Ishikawa (cell line): ENCODE measurements at regions not wholly inside any gene's neighbourhood (a gene's known extent, or its start where the extent isn't known, plus 50 kb on each side); places are given as distances from the start of the nearest gene placed in this dataset.

Source experiments
- CEBPB ChIP-seq: IDR thresholded peaks from 2 replicates; pipeline ENCODE4 v1.6.1; 2012
- CREB1 ChIP-seq: IDR thresholded peaks from 2 replicates; pipeline ENCODE4 v1.6.1; 2012; ENCODE audit warnings: low read depth
- EGR1 ChIP-seq: IDR thresholded peaks from 2 replicates; pipeline ENCODE4 v1.6.1; 2012
- EP300 ChIP-seq: IDR thresholded peaks from 2 replicates; pipeline ENCODE4 v1.6.1; 2012; ENCODE audit warnings: borderline replicate concordance
- FOXM1 ChIP-seq: IDR thresholded peaks from 2 replicates; pipeline ENCODE4 v1.6.1; 2012; ENCODE audit warnings: low read depth, borderline replicate concordance
- NFIC ChIP-seq: IDR thresholded peaks from 2 replicates; pipeline ENCODE4 v1.6.1; 2012
- RAD21 ChIP-seq: IDR thresholded peaks from 2 replicates; pipeline ENCODE4 v1.6.1; 2012; ENCODE audit warnings: low read depth
- REST ChIP-seq: IDR thresholded peaks from 2 replicates; pipeline ENCODE4 v1.6.1; 2012; ENCODE audit warnings: low read depth, mild to moderate bottlenecking
- TAF1 ChIP-seq: IDR thresholded peaks from 2 replicates; pipeline ENCODE4 v1.6.1; 2012; ENCODE audit warnings: low read depth, mild to moderate bottlenecking
- TCF12 ChIP-seq: IDR thresholded peaks from 2 replicates; pipeline ENCODE4 v1.6.1; 2012; ENCODE audit warnings: low read depth
- TEAD4 ChIP-seq: IDR thresholded peaks from 2 replicates; pipeline ENCODE4 v1.6.1; 2012
- USF1 ChIP-seq: IDR thresholded peaks from 2 replicates; pipeline ENCODE4 v1.6.1; 2012
- YY1 ChIP-seq: IDR thresholded peaks from 2 replicates; pipeline ENCODE4 v1.6.1; 2012; ENCODE audit warnings: low read depth
- ZBTB7A ChIP-seq: IDR thresholded peaks from 2 replicates; pipeline ENCODE4 v1.6.1; 2012; ENCODE audit warnings: low read depth
- TF ChIP-seq, protein P1 (sequence below): IDR thresholded peaks from 2 replicates; pipeline ENCODE4 v1.6.1; 2012

DNA sequence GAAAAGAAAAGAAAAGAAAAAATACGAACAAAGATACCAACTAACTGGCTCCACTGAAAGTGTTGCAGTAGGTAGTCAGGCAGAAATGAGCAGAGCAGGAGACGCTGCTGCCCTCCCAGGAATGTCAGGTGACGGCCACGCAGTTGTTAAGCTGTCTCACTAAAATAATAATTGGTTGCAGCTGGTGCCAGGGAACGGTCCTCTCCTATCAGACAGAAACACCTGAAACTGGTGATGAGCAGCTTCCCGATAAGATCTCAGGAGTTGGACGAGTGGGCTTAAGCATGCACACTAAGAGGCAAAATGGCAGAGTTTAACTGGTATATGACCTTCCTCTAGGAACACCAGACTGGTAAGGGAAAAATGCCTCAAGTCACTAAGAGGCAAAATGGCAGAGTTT lies 611.1 kb downstream of the ZEB2 start:
- TF ChIP-seq TCF12 (no peak), USF1 (no peak), TEAD4 (no peak), ZBTB7A (no peak), TAF1 (no peak), RAD21 (no peak), CREB1 (no peak), EP300 (no peak), NFIC (no peak), FOXM1 (no peak), CEBPB (no peak), REST (no peak), EGR1 (no peak), YY1 (no peak)
- TF ChIP-seq, protein P1, sequence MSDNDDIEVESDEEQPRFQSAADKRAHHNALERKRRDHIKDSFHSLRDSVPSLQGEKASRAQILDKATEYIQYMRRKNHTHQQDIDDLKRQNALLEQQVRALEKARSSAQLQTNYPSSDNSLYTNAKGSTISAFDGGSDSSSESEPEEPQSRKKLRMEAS: no peak

- TF ChIP-seq CEBPB: no peak
- TF ChIP-seq TCF12: no peak
- TF ChIP-seq CREB1: no peak
Measured at GRCh38 chr2:143907801-143908200, 612.1 kb downstream of the ZEB2 start.

- TF ChIP-seq USF1: no peak
- TF ChIP-seq YY1: no peak
Measured at GRCh38 chr2:143906850-143907249, 613.1 kb downstream of the ZEB2 start.

DNA sequence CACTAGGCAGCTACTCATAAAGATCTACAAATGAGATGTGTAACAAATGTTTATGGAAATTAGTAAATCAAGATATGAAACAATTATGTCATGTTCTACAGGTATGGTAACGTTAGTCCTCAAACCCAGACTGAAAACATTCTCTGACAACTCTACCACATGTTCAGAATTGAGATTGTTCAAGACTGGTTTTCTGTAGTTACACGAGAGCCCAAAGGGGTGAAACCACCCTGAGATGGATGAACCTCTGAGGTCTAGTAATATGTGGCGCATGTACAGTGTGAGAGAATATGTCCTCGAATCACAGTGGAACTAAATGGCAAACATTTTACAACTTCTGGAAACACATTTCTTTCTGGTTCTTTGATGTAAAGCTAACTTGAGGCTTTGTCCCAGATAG lies 614.3 kb downstream of the ZEB2 start:
- no peak for TF ChIP-seq USF1
- TF ChIP-seq ZBTB7A: no peak
- TF ChIP-seq, protein P1: no peak
- TF ChIP-seq CEBPB: no peak
- no peak for TF ChIP-seq EGR1
- TF ChIP-seq RAD21: no peak
- TF ChIP-seq NFIC: no peak
- TF ChIP-seq CREB1: no peak
- TF ChIP-seq FOXM1: no peak
- TF ChIP-seq REST: no peak
- no peak for TF ChIP-seq YY1
- no peak for TF ChIP-seq TEAD4
- TF ChIP-seq EP300: no peak

DNA sequence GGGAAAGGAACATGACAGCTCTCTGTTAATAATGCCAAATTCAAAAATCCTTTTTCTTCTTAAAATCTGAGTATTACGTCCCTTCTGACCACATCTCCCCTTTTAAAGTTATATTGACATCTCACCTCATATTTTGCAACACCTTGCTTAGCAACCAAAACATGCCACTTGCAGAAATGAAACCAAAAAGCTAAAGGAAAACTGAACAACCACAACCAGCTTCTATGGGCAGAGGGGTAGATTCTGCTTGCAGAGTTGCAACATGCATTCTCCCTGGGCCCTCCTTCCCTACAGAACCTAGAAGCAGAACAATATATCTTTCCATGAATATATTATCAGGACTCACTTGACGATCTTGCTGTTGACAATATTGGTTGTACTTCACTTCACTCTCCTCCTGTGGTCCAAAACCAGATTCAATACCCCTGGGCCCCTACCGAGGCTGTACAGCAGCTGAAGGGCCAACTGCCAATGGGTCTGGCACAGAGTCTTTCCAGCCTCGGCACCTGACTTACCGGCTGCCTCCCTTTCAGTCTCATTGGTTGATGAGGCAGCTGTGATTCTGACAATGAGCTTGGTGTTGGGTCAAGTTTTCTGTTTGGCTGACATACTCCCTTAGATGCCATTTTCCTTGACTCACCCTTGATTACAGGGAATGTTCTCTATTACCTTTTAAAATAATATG lies 616.6 kb downstream of the ZEB2 start:
- TF ChIP-seq EP300: no peak

- TF ChIP-seq CREB1 (no peak), TCF12 (no peak), USF1 (no peak), TEAD4 (no peak), EP300 (no peak)
Measured at GRCh38 chr2:143901185-143901842, 618.6 kb downstream of the ZEB2 start.
